DOHH2 (cell line): ENCODE measurements at regions not wholly inside any gene's neighbourhood (a gene's known extent, or its start where the extent isn't known, plus 50 kb on each side); places are given as distances from the start of the nearest gene placed in this dataset.

ENCODE experiments used
- CTCF ChIP-seq: fragments of 200-600 bp; sonication (generic); IDR thresholded peaks from one replicate; pipeline ENCODE4 v1.5.1; 2014; ENCODE audit warnings: antibody characterized with exemption, mild to moderate bottlenecking, low read depth, low read length; ENCODE audit not compliant: poor library complexity, severe bottlenecking
- EZH2phosphoT487 ChIP-seq: fragments of 200-600 bp; sonication (generic); IDR thresholded peaks from 2 replicates; pipeline ENCODE4 v1.6.1; 2017; ENCODE audit warnings: borderline replicate concordance, mild to moderate bottlenecking, antibody characterized with exemption, low read length, moderate library complexity, mixed read lengths

- TF ChIP-seq CTCF (no peak), EZH2phosphoT487 (no peak)
Observed at GRCh38 chr18:27863780-27864430, 313.0 kb downstream of the CDH2 start.
